A673 (cell line): ENCODE measurements at regions not wholly inside any gene's neighbourhood (a gene's known extent, or its start where the extent isn't known, plus 50 kb on each side); places are given as distances from the start of the nearest gene placed in this dataset.
"Not testable (repeated sequence)": the region's sequence is repeated elsewhere in the genome, so short reads cannot be mapped to it uniquely, and the experiment has no call there.

Experiments
- BruUV-seq: library from RNA; stranded (reverse); fragments of 400-500 nt; replicated peaks from 2 replicates; lab custom pipeline; 2021; lab: Mats Ljungman, UMichigan
- CTCF ChIA-PET: fragments of 300-600 bp; sonication (Branson Sonifier 250); formaldehyde crosslinking; loops from one replicate; lab custom pipeline; 2022; ENCODE audit warnings: antibody characterized with exemption; lab: Charles Lee
- POLR2A ChIA-PET: fragments of 300-600 bp; sonication (Branson Sonifier 250); formaldehyde crosslinking; loops from one replicate; lab custom pipeline; 2022; ENCODE audit warnings: antibody characterized with exemption; ENCODE audit not compliant: low non-redundant PET; lab: Charles Lee
- DNase-seq: peaks from one replicate; pipeline ENCODE4 v3.0.0-alpha.2; 2015; ENCODE audit warnings: low spot score
- H3K27ac ChIP-seq: fragments of 200-600 bp; sonication (generic); 2 replicates; pipeline ENCODE4 v1.5.1; 2016; ENCODE audit warnings: mixed run types, low read depth, mild to moderate bottlenecking, mixed read lengths, antibody characterized with exemption, low read length; ENCODE audit not compliant: poor library complexity, severe bottlenecking
- H3K27me3 ChIP-seq: fragments of 200-600 bp; sonication (generic); replicated peaks from 2 replicates; pipeline ENCODE4 v1.6.1; 2017; ENCODE audit warnings: mixed run types, low read depth, mild to moderate bottlenecking, mixed read lengths, antibody characterized with exemption, low read length; ENCODE audit not compliant: insufficient read depth, poor library complexity
- H3K36me3 ChIP-seq: fragments of 200-600 bp; sonication (generic); 2 replicates; pipeline ENCODE4 v1.6.1; 2016; ENCODE audit warnings: mixed run types, mild to moderate bottlenecking, mixed read lengths, antibody characterized with exemption, low read length; ENCODE audit not compliant: insufficient read depth, poor library complexity, severe bottlenecking
- H3K4me1 ChIP-seq: fragments of 200-600 bp; sonication (generic); 2 replicates; pipeline ENCODE4 v1.6.1; 2017; ENCODE audit warnings: mixed run types, mild to moderate bottlenecking, mixed read lengths, antibody characterized with exemption, low read length; ENCODE audit not compliant: insufficient read depth, poor library complexity, severe bottlenecking
- H3K4me3 ChIP-seq: fragments of 200-600 bp; sonication (generic); 2 replicates; pipeline ENCODE4 v1.5.1; 2016; ENCODE audit warnings: low read depth, mixed run types, mild to moderate bottlenecking, mixed read lengths, low read length; ENCODE audit not compliant: poor library complexity, severe bottlenecking
- H3K9me3 ChIP-seq: fragments of 200-600 bp; sonication (generic); 2 replicates; pipeline ENCODE4 v1.6.1; 2016; ENCODE audit warnings: mixed run types, low read depth, mild to moderate bottlenecking, mixed read lengths, antibody characterized with exemption, low read length; ENCODE audit not compliant: poor library complexity, severe bottlenecking
- EZH2 ChIP-seq: fragments of 200-600 bp; sonication (generic); IDR thresholded peaks from 2 replicates; pipeline ENCODE4 v1.6.1; 2017; ENCODE audit warnings: borderline replicate concordance, low read depth, mild to moderate bottlenecking, mixed read lengths, antibody characterized with exemption, low read length; ENCODE audit not compliant: poor library complexity, severe bottlenecking
- intact Hi-C: fragments of 100-400 bp; cut with micrococcal nuclease; formaldehyde crosslinking; loops from one replicate; pipeline ENCODE4 v1.10.0; 2022; ENCODE audit not compliant: unreplicated experiment
- TF ChIP-seq, protein P1 (sequence below): fragments of 300-800, 200-600 bp; sonication (generic); conservative IDR thresholded peaks from 2 replicates; pipeline ENCODE4 v1.5.1; 2017; ENCODE audit warnings: low read depth, mild to moderate bottlenecking, antibody characterized with exemption, low read length, moderate library complexity, mixed read lengths

DNA sequence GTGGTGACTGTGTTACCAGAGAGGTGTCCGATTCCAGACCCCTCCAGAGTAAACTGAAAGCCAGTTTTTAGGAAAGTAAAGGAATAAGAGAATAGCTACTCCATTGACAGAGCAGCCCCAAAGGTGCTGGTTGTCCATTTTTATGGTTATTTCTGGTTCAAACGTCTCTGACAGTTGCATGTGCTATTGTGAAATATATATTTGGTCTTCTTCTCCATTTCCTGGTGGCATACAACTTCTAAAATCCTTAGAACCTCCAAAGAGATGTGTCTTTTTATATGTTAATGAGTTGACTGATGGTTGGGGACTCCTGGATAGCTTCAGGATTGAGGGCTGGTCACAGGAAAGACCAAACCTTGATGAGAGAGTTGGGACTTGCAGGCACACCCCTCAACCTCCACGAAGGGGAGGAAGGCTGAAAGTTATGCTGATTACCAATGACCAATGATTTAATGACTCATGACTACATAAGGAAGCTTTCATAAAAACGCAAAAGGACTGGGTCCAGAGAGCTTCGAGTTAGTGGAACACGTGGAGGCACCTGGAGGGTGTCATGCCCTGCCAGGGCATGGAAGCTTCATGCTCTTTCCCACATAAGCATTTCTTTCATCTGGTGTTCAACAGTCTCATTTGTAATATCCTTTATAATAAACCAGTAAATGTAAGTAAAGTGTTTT, 100.7 kb downstream of the SLC16A1 start:
- no peak overlapping the region for H3K4me3 ChIP-seq
- H3K27ac ChIP-seq = no peak overlapping the region
- intact Hi-C loops = no loop called here
- no peaks in the 10 kb centered on the region for H3K9me3 ChIP-seq
- CTCF ChIA-PET = no interaction called here
- BruUV-seq = no TSS peak
- POLR2A ChIA-PET = no interaction called here
- no peaks in the 10 kb centered on the region for H3K4me1 ChIP-seq
- no peak for DNase-seq
- peaks cover 34% of the 10 kb centered on the region for H3K27me3 ChIP-seq
- TF ChIP-seq, protein P1, sequence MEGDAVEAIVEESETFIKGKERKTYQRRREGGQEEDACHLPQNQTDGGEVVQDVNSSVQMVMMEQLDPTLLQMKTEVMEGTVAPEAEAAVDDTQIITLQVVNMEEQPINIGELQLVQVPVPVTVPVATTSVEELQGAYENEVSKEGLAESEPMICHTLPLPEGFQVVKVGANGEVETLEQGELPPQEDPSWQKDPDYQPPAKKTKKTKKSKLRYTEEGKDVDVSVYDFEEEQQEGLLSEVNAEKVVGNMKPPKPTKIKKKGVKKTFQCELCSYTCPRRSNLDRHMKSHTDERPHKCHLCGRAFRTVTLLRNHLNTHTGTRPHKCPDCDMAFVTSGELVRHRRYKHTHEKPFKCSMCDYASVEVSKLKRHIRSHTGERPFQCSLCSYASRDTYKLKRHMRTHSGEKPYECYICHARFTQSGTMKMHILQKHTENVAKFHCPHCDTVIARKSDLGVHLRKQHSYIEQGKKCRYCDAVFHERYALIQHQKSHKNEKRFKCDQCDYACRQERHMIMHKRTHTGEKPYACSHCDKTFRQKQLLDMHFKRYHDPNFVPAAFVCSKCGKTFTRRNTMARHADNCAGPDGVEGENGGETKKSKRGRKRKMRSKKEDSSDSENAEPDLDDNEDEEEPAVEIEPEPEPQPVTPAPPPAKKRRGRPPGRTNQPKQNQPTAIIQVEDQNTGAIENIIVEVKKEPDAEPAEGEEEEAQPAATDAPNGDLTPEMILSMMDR = no peak
- no peak for TF ChIP-seq EZH2
- H3K36me3 ChIP-seq = no peaks in the 10 kb centered on the region

DNA sequence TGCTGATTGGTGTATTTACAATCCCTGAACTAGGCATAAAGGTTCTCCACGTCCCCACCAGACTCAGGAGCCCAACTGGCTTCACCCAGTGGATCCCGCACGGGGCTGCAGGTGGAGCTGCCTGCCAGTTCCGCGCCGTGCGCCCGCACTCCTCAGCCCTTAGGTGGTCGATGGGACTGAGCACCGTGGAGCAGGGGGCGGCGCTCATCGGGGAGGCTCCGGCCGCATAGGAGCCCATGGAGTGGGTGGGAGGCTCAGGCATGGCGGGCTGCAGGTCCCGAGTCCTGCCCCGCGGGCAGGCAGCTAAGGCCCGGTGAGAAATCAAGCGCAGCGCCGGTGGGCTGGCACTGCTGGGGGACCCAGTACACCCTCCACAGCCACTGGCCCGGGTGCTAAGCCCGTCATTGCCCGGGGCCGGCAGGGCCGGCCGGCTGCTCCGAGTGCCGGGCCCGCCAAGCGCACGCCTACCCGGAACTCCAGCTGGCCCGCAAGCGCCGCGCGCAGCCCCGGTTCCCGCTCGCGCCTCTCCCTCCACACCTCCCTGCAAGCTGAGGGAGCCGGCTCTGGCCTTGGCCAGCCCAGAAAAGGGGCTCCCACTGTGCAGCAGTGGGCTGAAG, 101.5 kb downstream of the SLC16A1 start:
- CTCF ChIA-PET, intact Hi-C loops: not testable (repeated sequence)

GRCh38 chr1:112853915-112854314, 102.1 kb downstream of the SLC16A1 start:
- intact Hi-C loops, H3K4me1 ChIP-seq, H3K27ac ChIP-seq, POLR2A ChIA-PET, CTCF ChIA-PET, DNase-seq, H3K9me3 ChIP-seq, H3K36me3 ChIP-seq, BruUV-seq, H3K4me3 ChIP-seq: not testable (repeated sequence)
- H3K27me3 ChIP-seq = peaks cover 47% of the 10 kb centered on the region

More for the DNA sequence above, 101.5 kb downstream of the SLC16A1 start:
- H3K36me3 ChIP-seq, H3K4me3 ChIP-seq, H3K27ac ChIP-seq, DNase-seq, H3K9me3 ChIP-seq, H3K4me1 ChIP-seq, POLR2A ChIA-PET, BruUV-seq: not testable (repeated sequence)
- H3K27me3 ChIP-seq = peaks cover 42% of the 10 kb centered on the region

- BruUV-seq = no TSS peak
- CTCF ChIA-PET = no interaction called here
Observed at GRCh38 chr1:112852934-112853333, 103.1 kb downstream of the SLC16A1 start.

More at GRCh38 chr1:112852934-112853333, 103.1 kb downstream of the SLC16A1 start:
- Histone ChIP-seq H3K9me3 (no peaks in the 10 kb centered on the region), H3K27ac (no peak overlapping the region), H3K4me3 (no peak overlapping the region), H3K36me3 (no peaks in the 10 kb centered on the region), H3K27me3 (peaks cover 47% of the 10 kb centered on the region), H3K4me1 (no peaks in the 10 kb centered on the region)
- POLR2A ChIA-PET = no interaction called here
- no peak for DNase-seq
- intact Hi-C loops = no loop called here
- TF ChIP-seq, protein P1 = no peak
- TF ChIP-seq EZH2 = no peak
